HEK293T (cell line): ENCODE measurements at regions not wholly inside any gene's neighbourhood (a gene's known extent, or its start where the extent isn't known, plus 50 kb on each side); places are given as distances from the start of the nearest gene placed in this dataset.

Source experiments
- BHLHE40 ChIP-seq: fragments of 450-650 bp; IDR thresholded peaks from 2 replicates; pipeline ENCODE4 v1.6.1; 2016; ENCODE audit warnings: mild to moderate bottlenecking, moderate library complexity, borderline replicate concordance
- ELF4 ChIP-seq: fragments of 450-650 bp; IDR thresholded peaks from 2 replicates; pipeline ENCODE4 v1.6.1; 2017; ENCODE audit warnings: antibody characterized with exemption
- FOXM1 ChIP-seq: fragments of 450-650 bp; IDR thresholded peaks from 2 replicates; pipeline ENCODE4 v1.6.1; 2017; ENCODE audit warnings: mild to moderate bottlenecking, borderline replicate concordance
- NFRKB ChIP-seq: fragments of 450-650 bp; IDR thresholded peaks from 2 replicates; pipeline ENCODE4 v1.6.1; 2016; ENCODE audit warnings: mild to moderate bottlenecking, moderate library complexity
- SP1 ChIP-seq: fragments of 450-650 bp; IDR thresholded peaks from 2 replicates; pipeline ENCODE4 v1.6.1; 2017
- SUZ12 ChIP-seq: fragments of 450-650 bp; IDR thresholded peaks from 2 replicates; pipeline ENCODE4 v1.6.1; 2016; ENCODE audit warnings: mild to moderate bottlenecking

- no peak for TF ChIP-seq ELF4
- TF ChIP-seq BHLHE40: no peak
- no peak for TF ChIP-seq FOXM1
- TF ChIP-seq SP1: no peak
- no peak for TF ChIP-seq SUZ12
- TF ChIP-seq NFRKB: no peak
Observed at GRCh38 chr13:47890146-47890814, 110.8 kb downstream of the SUCLA2 start.
